A549 (cell line): ENCODE measurements at regions not wholly inside any gene's neighbourhood (a gene's known extent, or its start where the extent isn't known, plus 50 kb on each side); places are given as distances from the start of the nearest gene placed in this dataset.
"Not testable (repeated sequence)": the region's sequence is repeated elsewhere in the genome, so short reads cannot be mapped to it uniquely, and the experiment has no call there.

Source experiments
- CBX8 ChIP-seq: fragments of 200-600 bp; sonication (generic); IDR thresholded peaks from 2 replicates; pipeline ENCODE4 v1.6.1; 2016
- EHMT2 ChIP-seq: fragments of 200-600 bp; sonication (generic); IDR thresholded peaks from 2 replicates; pipeline ENCODE4 v1.6.1; 2016; ENCODE audit warnings: antibody characterized with exemption, low read depth, mild to moderate bottlenecking, moderate library complexity
- HDAC2 ChIP-seq: fragments of 200-600 bp; sonication (generic); IDR thresholded peaks from 2 replicates; pipeline ENCODE4 v1.6.1; 2016
- NFE2L2 ChIP-seq: fragments of 150-350 bp; conservative IDR thresholded peaks from 2 replicates; pipeline ENCODE4 v1.6.1; 2014; ENCODE audit warnings: low read length
- POLR2A ChIP-seq: IDR thresholded peaks from 2 replicates; pipeline ENCODE4 v1.6.1; 2012; ENCODE audit warnings: mild to moderate bottlenecking, low read length
- RFX5 ChIP-seq: fragments of 450-650 bp; IDR thresholded peaks from 2 replicates; pipeline ENCODE4 v1.7.1; 2014; ENCODE audit warnings: antibody characterized with exemption, mild to moderate bottlenecking, moderate library complexity
- SREBF2 ChIP-seq: fragments of 450-650 bp; IDR thresholded peaks from 2 replicates; pipeline ENCODE4 v1.6.1; 2014; ENCODE audit warnings: mild to moderate bottlenecking, moderate library complexity
- TFCP2L1 ChIP-seq: fragments of 250-450 bp; sonication (Bioruptor Pico); IDR thresholded peaks from 2 replicates; pipeline ENCODE4 v1.5.0; 2021; ENCODE audit warnings: mild to moderate bottlenecking
- ZC3H11A ChIP-seq: fragments of 450-650 bp; IDR thresholded peaks from 2 replicates; pipeline ENCODE4 v1.6.1; 2014; ENCODE audit warnings: antibody characterized with exemption, mild to moderate bottlenecking
- ZFP36 ChIP-seq: fragments of 450-650 bp; IDR thresholded peaks from 2 replicates; pipeline ENCODE4 v1.6.1; 2014; ENCODE audit warnings: borderline replicate concordance; ENCODE audit not compliant: partially characterized antibody
- TF ChIP-seq, protein P1 (sequence below): fragments of >200 bp; sonication (Bioruptor Twin); formaldehyde crosslinking; IDR thresholded peaks from 3 replicates; pipeline ENCODE4 v1.5.1; 2016
- TF ChIP-seq, protein P2 (sequence below): fragments of 250-450 bp; sonication (Bioruptor Pico); IDR thresholded peaks from 2 replicates; pipeline ENCODE4 v1.5.0; 2021; ENCODE audit warnings: mild to moderate bottlenecking, moderate library complexity, borderline replicate concordance
- TF ChIP-seq, protein P3 (sequence below): IDR thresholded peaks from 2 replicates; pipeline ENCODE4 v1.6.1; 2012

DNA sequence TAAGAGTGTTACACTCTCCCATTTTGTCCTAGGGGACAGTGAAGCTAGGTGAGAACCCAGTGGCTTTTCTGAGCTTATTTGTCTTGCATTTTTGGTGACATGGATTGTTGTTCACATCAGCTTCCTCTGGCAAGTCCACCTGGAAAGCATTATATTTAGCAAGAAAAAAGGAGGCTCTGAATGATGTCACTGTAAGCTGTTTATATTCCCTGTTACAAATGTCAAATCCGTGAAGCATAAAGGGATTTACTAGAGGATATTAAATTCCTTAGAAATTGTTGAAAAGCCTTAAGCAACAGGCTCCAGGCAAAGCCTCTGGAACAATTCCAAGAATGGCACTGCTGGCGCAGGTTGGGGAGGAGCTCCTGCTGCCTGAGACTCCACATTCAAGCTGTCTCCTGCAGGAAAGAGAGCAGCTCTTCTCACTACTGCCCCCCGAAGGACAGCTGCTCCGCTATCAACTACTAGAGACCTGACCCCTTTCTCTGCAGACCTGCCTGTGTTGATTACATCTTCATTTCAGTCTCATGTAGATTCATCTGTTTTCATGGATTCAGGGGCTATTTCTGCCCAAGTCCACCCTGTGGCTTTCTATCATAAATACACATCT, 295.4 kb downstream of the RPIA start:
- not testable (repeated sequence) for TF ChIP-seq POLR2A, TFCP2L1, EHMT2, RFX5, ZC3H11A, CBX8, HDAC2, ZFP36, NFE2L2, SREBF2
- TF ChIP-seq, protein P1, sequence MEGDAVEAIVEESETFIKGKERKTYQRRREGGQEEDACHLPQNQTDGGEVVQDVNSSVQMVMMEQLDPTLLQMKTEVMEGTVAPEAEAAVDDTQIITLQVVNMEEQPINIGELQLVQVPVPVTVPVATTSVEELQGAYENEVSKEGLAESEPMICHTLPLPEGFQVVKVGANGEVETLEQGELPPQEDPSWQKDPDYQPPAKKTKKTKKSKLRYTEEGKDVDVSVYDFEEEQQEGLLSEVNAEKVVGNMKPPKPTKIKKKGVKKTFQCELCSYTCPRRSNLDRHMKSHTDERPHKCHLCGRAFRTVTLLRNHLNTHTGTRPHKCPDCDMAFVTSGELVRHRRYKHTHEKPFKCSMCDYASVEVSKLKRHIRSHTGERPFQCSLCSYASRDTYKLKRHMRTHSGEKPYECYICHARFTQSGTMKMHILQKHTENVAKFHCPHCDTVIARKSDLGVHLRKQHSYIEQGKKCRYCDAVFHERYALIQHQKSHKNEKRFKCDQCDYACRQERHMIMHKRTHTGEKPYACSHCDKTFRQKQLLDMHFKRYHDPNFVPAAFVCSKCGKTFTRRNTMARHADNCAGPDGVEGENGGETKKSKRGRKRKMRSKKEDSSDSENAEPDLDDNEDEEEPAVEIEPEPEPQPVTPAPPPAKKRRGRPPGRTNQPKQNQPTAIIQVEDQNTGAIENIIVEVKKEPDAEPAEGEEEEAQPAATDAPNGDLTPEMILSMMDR, result not testable (repeated sequence)
- TF ChIP-seq, protein P2, sequence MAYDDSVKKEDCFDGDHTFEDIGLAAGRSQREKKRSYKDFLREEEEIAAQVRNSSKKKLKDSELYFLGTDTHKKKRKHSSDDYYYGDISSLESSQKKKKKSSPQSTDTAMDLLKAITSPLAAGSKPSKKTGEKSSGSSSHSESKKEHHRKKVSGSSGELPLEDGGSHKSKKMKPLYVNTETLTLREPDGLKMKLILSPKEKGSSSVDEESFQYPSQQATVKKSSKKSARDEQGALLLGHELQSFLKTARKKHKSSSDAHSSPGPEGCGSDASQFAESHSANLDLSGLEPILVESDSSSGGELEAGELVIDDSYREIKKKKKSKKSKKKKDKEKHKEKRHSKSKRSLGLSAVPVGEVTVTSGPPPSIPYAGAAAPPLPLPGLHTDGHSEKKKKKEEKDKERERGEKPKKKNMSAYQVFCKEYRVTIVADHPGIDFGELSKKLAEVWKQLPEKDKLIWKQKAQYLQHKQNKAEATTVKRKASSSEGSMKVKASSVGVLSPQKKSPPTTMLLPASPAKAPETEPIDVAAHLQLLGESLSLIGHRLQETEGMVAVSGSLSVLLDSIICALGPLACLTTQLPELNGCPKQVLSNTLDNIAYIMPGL (CRISPR knock-in tag), result not testable (repeated sequence)
- TF ChIP-seq, protein P3, sequence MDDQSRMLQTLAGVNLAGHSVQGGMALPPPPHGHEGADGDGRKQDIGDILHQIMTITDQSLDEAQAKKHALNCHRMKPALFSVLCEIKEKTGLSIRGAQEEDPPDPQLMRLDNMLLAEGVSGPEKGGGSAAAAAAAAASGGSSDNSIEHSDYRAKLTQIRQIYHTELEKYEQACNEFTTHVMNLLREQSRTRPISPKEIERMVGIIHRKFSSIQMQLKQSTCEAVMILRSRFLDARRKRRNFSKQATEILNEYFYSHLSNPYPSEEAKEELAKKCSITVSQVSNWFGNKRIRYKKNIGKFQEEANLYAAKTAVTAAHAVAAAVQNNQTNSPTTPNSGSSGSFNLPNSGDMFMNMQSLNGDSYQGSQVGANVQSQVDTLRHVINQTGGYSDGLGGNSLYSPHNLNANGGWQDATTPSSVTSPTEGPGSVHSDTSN, result not testable (repeated sequence)
